GM10266 (cell line): ENCODE measurements at regions not wholly inside any gene's neighbourhood (a gene's known extent, or its start where the extent isn't known, plus 50 kb on each side); places are given as distances from the start of the nearest gene placed in this dataset.

Experiments
- DNase-seq: peaks from one replicate; pipeline ENCODE4 v3.0.0; 2012; ENCODE audit errors: extremely low spot score
- TF ChIP-seq, protein P1 (sequence below): IDR thresholded peaks from 2 replicates; pipeline ENCODE4 v1.5.1; 2012; ENCODE audit warnings: mild to moderate bottlenecking, low read depth; ENCODE audit not compliant: control insufficient read depth, insufficient read depth; ENCODE audit errors: missing control alignments

DNA sequence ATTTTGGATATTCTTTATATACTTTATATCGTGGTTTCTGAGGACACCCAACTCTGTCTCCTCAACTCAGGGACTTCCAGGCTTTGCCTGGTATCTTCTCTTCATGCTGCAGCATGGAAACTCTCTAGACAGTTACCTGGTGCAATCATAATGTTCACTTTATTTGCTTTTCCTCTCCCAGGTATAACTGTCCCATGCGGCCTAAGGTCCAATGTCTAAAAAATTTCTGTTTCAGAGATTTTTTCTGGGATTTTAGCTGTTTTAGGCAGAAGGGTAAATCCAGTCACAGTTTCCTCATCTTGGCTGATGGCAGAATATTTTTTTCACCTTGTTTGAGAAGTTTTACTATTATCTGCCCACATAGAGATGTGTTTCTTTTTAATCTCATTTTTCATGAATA lies 139.9 kb upstream of the KCNMB2 start:
- no peak for DNase-seq
- TF ChIP-seq, protein P1, sequence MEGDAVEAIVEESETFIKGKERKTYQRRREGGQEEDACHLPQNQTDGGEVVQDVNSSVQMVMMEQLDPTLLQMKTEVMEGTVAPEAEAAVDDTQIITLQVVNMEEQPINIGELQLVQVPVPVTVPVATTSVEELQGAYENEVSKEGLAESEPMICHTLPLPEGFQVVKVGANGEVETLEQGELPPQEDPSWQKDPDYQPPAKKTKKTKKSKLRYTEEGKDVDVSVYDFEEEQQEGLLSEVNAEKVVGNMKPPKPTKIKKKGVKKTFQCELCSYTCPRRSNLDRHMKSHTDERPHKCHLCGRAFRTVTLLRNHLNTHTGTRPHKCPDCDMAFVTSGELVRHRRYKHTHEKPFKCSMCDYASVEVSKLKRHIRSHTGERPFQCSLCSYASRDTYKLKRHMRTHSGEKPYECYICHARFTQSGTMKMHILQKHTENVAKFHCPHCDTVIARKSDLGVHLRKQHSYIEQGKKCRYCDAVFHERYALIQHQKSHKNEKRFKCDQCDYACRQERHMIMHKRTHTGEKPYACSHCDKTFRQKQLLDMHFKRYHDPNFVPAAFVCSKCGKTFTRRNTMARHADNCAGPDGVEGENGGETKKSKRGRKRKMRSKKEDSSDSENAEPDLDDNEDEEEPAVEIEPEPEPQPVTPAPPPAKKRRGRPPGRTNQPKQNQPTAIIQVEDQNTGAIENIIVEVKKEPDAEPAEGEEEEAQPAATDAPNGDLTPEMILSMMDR: no peak

DNA sequence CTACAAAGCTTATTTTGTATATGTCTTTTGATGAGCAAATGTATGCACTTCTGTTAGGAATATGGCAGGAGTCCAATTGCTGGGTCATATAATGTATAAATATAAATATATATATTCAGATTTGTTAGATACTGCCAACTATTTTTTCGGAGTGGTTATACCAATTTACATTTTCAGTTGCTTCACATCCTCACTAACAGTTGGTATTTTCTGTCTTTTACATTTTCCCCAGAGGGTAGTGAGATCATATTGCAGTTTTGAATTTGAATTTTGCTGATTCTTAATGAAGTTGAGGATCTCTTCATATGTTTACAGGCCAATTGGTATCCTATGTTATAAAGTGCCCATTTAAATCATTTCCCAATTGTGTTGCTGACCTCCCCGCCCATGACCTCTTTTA lies 139.0 kb upstream of the KCNMB2 start:
- DNase-seq: no peak
- TF ChIP-seq, protein P1: no peak

DNA sequence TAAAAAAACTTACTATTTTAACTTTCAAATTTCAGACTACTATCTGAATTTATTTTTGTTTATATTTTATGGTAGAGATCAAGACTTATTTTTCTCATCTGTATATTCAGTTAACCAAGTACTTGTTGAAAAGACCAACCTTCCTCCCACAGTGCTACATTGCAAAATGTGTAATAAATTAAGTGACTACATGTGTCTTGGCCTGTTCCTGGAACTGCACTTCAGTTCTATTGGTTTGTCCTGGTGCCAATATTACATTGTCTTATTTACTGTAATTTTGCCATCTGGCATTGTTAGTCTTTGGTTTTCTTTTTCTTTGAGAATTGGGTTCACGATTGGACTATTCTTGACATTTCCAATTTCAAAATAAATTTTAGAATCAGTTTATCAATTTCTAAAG lies 138.4 kb upstream of the KCNMB2 start:
- TF ChIP-seq, protein P1: no peak
- DNase-seq: no peak

DNA sequence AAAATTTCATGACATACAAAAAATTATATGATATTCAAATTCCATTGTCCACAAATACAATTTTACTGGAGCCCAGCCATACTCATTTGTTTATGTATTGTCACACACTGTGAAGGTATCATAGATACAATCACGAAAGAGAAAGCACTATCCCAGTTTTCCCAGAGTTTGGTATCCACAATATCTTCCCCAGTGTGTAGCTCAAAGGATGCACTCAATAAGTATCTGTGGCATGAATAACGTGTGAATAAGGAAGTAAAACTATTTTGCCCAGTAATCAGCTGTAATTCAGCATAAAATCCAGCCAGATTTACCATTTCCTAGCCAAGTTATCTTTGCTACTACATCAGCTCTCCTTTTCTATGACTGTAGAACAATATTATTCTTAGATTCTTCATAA lies 131.3 kb upstream of the KCNMB2 start:
- DNase-seq: no peak
- TF ChIP-seq, protein P1: no peak

DNA sequence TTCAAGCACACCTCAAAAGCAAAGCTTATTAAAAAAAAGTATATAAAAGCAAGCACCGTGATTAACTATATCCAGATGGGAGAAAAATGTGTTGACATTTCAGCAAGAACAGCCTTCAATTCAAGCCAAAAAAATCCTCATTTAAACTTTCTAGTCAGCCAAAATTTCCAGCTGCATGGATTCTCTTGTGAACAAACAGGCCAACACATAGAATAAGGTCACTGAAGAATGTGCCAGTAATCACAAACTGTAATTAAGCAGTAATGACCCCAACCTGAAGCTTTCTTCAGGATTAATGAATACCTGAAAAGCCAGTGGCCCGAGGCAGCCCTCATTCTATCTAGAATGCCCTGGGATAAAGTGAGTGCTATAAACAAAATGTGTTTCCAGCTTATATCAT lies 130.7 kb upstream of the KCNMB2 start:
- TF ChIP-seq, protein P1: no peak
- DNase-seq: no peak

DNA sequence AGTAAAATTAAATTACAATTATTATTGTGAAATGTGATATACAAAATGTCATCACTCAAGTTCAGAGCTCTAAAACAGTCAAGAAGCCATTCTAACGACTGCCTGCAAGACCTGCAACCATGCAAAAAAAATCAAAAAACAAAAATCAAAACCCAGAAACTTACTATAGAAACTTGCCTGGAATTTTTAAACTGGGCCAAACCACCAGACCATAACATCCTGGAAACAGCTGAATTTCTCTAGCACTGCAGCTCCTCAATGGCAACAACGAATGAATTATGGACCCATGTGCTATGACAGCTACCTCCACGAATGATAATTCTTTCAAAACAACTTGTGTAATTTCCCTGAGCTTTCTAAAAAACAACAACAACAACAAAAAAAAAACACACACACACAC lies 130.0 kb upstream of the KCNMB2 start:
- TF ChIP-seq, protein P1: no peak

DNA sequence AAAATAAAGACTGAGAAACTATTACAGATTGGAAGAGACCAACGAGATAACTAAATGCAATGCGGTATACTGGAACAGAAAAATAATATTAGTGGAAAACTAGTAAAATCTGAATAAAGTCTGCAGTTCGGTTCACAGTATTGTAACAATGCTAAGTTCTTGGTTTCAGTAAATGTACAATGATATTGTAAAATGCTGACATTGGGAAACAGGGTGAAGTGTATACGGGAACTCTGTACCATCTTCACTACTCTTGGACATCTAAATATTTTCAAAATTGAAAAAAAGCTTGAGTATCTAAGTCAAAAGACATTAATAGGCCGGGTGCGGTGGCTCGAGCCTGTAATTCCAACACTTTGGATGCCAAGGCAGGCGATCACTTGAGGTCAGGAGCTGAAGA lies 120.9 kb upstream of the KCNMB2 start:
- TF ChIP-seq, protein P1: no peak
- DNase-seq: no peak

More for the DNA sequence above, 130.0 kb upstream of the KCNMB2 start:
- no peak for DNase-seq
